OCI-LY7 (cell line): ENCODE measurements at regions not wholly inside any gene's neighbourhood (a gene's known extent, or its start where the extent isn't known, plus 50 kb on each side); places are given as distances from the start of the nearest gene placed in this dataset.

Experiments used
- EZH2phosphoT487 ChIP-seq: fragments of 200-600 bp; sonication (generic); IDR thresholded peaks from 2 replicates; pipeline ENCODE4 v1.6.1; 2018; ENCODE audit warnings: low read depth, borderline replicate concordance, mild to moderate bottlenecking, mixed run types, antibody characterized with exemption, low read length, moderate library complexity, mixed read lengths
- TF ChIP-seq, protein P1 (sequence below): fragments of 200-600 bp; sonication (generic); conservative IDR thresholded peaks from 2 replicates; pipeline ENCODE4 v1.5.1; 2014; ENCODE audit warnings: mild to moderate bottlenecking, antibody characterized with exemption, low read length, moderate library complexity, mixed read lengths

DNA sequence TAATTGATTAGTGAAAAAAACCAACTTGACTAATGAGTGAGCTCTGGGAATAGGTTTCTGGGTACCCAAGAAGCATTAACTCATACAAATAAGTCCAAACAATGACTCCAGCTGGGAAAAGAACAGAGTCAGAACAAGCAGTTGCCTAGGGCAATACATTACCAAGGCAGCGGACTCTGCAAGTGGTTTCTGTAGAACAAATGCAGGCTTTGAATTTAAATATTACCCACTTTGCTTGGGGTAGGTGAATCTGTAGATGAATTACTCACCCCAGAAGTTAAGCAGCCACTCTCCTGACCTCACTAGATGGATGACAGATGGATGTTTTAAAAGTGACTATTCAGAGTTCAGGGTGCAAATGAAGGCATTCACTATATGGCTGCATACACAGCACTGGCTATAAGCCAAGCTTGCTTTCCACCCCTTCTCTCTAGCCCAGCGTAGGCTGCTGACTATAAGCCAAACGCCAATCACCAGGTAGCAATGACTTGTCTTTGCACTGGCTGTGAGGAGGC lies 73.1 kb upstream of the BHLHE40 start:
- TF ChIP-seq, protein P1, sequence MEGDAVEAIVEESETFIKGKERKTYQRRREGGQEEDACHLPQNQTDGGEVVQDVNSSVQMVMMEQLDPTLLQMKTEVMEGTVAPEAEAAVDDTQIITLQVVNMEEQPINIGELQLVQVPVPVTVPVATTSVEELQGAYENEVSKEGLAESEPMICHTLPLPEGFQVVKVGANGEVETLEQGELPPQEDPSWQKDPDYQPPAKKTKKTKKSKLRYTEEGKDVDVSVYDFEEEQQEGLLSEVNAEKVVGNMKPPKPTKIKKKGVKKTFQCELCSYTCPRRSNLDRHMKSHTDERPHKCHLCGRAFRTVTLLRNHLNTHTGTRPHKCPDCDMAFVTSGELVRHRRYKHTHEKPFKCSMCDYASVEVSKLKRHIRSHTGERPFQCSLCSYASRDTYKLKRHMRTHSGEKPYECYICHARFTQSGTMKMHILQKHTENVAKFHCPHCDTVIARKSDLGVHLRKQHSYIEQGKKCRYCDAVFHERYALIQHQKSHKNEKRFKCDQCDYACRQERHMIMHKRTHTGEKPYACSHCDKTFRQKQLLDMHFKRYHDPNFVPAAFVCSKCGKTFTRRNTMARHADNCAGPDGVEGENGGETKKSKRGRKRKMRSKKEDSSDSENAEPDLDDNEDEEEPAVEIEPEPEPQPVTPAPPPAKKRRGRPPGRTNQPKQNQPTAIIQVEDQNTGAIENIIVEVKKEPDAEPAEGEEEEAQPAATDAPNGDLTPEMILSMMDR = no peak
- no peak for TF ChIP-seq EZH2phosphoT487
